ENCODE measurements at regions not wholly inside any gene's neighbourhood (a gene's known extent, or its start where the extent isn't known, plus 50 kb on each side); places are given as distances from the start of the nearest gene placed in this dataset.

GRCh38 chr13:37481011-37481884 lies 117.3 kb downstream of the POSTN start:
- no peak for TF ChIP-seq CTCF (conservative IDR thresholded peaks at IDR 0.05)
- no peak for TF ChIP-seq EZH2 (IDR thresholded peaks at IDR 0.05; ENCODE audit: low read depth)
